ENCODE measurements at regions not wholly inside any gene's neighbourhood (a gene's known extent, or its start where the extent isn't known, plus 50 kb on each side); places are given as distances from the start of the nearest gene placed in this dataset.
A peak's percentile ranks its signal among the peaks of the same experiment; 100 is the strongest.

- DNase-seq (ENCODE audit: low read depth) = no peak
Observed at GRCh38 chr7:41878309-41879295, 175.7 kb upstream of the INHBA start.

- DNase-seq (ENCODE audit: low read depth) = no peak
Observed at GRCh38 chr7:41877118-41877517, 174.2 kb upstream of the INHBA start.

- no peak for DNase-seq (ENCODE audit: low read depth)
Observed at GRCh38 chr7:41875513-41875912, 172.6 kb upstream of the INHBA start.

GRCh38 chr7:41874201-41874785 lies 171.4 kb upstream of the INHBA start:
- no peak for DNase-seq (ENCODE audit: low read depth)

GRCh38 chr7:41873741-41874140 lies 170.9 kb upstream of the INHBA start:
- DNase-seq (ENCODE audit: low read depth) = no peak

- DNase-seq (ENCODE audit: low read depth) = no peak
Observed at GRCh38 chr7:41872966-41873365, 170.1 kb upstream of the INHBA start.

GRCh38 chr7:41870461-41871138 lies 167.7 kb upstream of the INHBA start:
- no peak for DNase-seq (ENCODE audit: low read depth)

- DNase-seq (ENCODE audit: low read depth) = no peak
Observed at GRCh38 chr7:41869997-41870396, 167.1 kb upstream of the INHBA start.

GRCh38 chr7:41869596-41869995 lies 166.7 kb upstream of the INHBA start:
- DNase-seq (ENCODE audit: low read depth) = no peak

- DNase-seq (ENCODE audit: low read depth) = peak; percentile 63
Observed at GRCh38 chr7:41869091-41869490, 166.2 kb upstream of the INHBA start.

GRCh38 chr7:41867639-41868280 lies 164.9 kb upstream of the INHBA start:
- no peak for DNase-seq (ENCODE audit: low read depth)

GRCh38 chr7:41862261-41862660 lies 159.4 kb upstream of the INHBA start:
- DNase-seq (ENCODE audit: low read depth) = no peak

GRCh38 chr7:41861642-41862041 lies 158.8 kb upstream of the INHBA start:
- no peak for DNase-seq (ENCODE audit: low read depth)

GRCh38 chr7:41858201-41858600 lies 155.3 kb upstream of the INHBA start:
- no peak for DNase-seq (ENCODE audit: low read depth)

- DNase-seq (ENCODE audit: low read depth) = no peak
Observed at GRCh38 chr7:41855798-41856197, 152.9 kb upstream of the INHBA start.

- DNase-seq (ENCODE audit: low read depth) = no peak
Observed at GRCh38 chr7:41847606-41848005, 144.7 kb upstream of the INHBA start.

- DNase-seq (ENCODE audit: low read depth) = no peak
Observed at GRCh38 chr7:41847151-41847550, 144.3 kb upstream of the INHBA start.

GRCh38 chr7:41842956-41843355 lies 140.1 kb upstream of the INHBA start:
- no peak for DNase-seq (ENCODE audit: low read depth)

- no peak for DNase-seq (ENCODE audit: low read depth)
Observed at GRCh38 chr7:41837916-41838315, 135.0 kb upstream of the INHBA start.

- DNase-seq (ENCODE audit: low read depth) = no peak
Observed at GRCh38 chr7:41835976-41836530, 133.2 kb upstream of the INHBA start.
